22Rv1 (cell line): ENCODE measurements at regions not wholly inside any gene's neighbourhood (a gene's known extent, or its start where the extent isn't known, plus 50 kb on each side); places are given as distances from the start of the nearest gene placed in this dataset.

Experiments used
- H3K27ac ChIP-seq: fragments of 450-650 bp; 2 replicates; pipeline ENCODE4 v1.5.1; 2017
- CTCF ChIP-seq: fragments of 450-650 bp; IDR thresholded peaks from 2 replicates; pipeline ENCODE4 v1.5.1; 2017; ENCODE audit warnings: mild to moderate bottlenecking
- ZFX ChIP-seq: fragments of 450-650 bp; IDR thresholded peaks from 2 replicates; pipeline ENCODE4 v1.6.1; 2017; ENCODE audit warnings: antibody characterized with exemption, borderline replicate concordance

GRCh38 chr4:17285747-17286146, 226.1 kb downstream of the QDPR start:
- no peak for TF ChIP-seq CTCF
- no peak for TF ChIP-seq ZFX

GRCh38 chr4:17284323-17285175, 227.3 kb downstream of the QDPR start:
- no peak for TF ChIP-seq CTCF
- TF ChIP-seq ZFX = no peak
- no peak overlapping the region for H3K27ac ChIP-seq

More at GRCh38 chr4:17285747-17286146, 226.1 kb downstream of the QDPR start:
- H3K27ac ChIP-seq = no peak overlapping the region

GRCh38 chr4:17283832-17284231, 228.1 kb downstream of the QDPR start:
- no peak overlapping the region for H3K27ac ChIP-seq
- no peak for TF ChIP-seq CTCF
- TF ChIP-seq ZFX = no peak

GRCh38 chr4:17283251-17283650, 228.6 kb downstream of the QDPR start:
- no peak overlapping the region for H3K27ac ChIP-seq
- TF ChIP-seq ZFX (no peak), CTCF (no peak)

DNA sequence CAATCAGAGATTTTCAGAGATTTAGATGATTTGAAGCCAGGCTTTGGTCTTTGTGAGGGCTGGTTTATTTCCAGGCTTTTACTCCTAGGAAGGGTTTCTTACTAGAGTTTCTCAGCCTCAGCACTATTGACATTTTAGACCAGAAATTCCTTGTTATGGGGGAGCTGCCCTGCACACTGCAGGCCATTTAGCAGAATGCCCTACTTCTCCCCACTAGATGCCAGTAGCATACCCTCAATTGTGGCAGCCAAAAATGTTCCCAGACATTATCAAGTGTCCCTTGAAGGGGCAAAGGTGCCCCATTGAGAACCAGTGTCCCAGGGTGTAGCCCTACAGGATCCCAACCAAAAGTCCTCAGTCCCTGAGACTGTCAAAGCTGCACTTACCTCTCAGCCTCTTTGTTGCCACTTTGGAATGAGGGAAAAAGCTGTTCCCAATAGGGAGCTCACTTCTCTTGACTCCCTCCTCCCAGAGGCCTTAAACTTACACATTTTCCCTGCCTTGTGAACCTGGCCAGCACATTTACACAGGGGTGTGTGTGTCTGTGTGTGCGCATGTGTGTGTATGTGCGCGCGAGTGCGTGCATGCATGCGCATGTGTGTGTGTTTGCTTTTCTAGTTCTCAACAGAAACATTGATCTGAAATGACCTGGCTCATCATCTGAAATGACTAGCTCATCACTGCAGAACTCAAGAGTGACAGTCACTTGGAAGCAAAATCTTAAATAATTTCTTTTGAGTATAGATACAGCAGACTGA, 231.4 kb downstream of the QDPR start:
- TF ChIP-seq CTCF = no peak
- no peak for TF ChIP-seq ZFX
- H3K27ac ChIP-seq = no peak overlapping the region

- no peak overlapping the region for H3K27ac ChIP-seq
- no peak for TF ChIP-seq ZFX
- no peak for TF ChIP-seq CTCF
Measured at GRCh38 chr4:17276776-17277175, 235.1 kb downstream of the QDPR start.

DNA sequence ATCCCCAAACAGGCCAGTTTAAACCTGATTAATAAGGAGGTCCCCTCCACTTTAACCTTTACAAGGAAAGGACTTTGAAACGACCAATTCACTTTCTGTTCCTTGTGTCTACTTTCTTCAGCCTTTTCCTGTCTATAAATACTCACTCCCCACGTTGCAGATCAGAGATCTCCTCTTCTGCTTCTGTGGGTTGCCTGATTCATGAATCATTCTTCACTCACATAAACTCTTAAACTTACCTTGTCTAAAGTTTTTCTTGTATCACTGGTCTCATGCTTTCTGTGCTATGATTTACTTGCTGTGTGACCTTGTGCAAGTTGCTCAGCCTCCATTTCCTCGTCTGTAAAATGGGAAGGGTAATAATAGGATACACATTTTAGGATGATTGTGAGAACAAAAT, 236.1 kb downstream of the QDPR start:
- no peak overlapping the region for H3K27ac ChIP-seq
- no peak for TF ChIP-seq ZFX
- TF ChIP-seq CTCF = no peak
